ENCODE measurements at regions not wholly inside any gene's neighbourhood (a gene's known extent, or its start where the extent isn't known, plus 50 kb on each side); places are given as distances from the start of the nearest gene placed in this dataset.
"Not testable (repeated sequence)": the region's sequence is repeated elsewhere in the genome, so short reads cannot be mapped to it uniquely, and the experiment has no call there.

- intact Hi-C loops (cut with DNase I): no loop called here
- H3K27ac ChIP-seq: no peak overlapping the region
- DNase-seq (no peak), FAIRE-seq (no peak), ATAC-seq (no peak)
- WGBS, 2 donors: 34 to 90% methylated on average over 1 of the region's 1 CpG
- H3K36me3 ChIP-seq: no peaks in the 10 kb centered on the region
- no peaks in the 10 kb centered on the region for H3K27me3 ChIP-seq
- TF ChIP-seq CTCF (IDR thresholded peaks at IDR 0.05): no peak
- no peaks in the 10 kb centered on the region for H3K4me1 ChIP-seq
- H3K9me3 ChIP-seq: no peaks in the 10 kb centered on the region
- H3K4me3 ChIP-seq: no peak overlapping the region
Observed at GRCh38 chr5:56382896-56383295, 149.8 kb upstream of the ANKRD55 start.

GRCh38 chr5:56377573-56377972 is 144.4 kb upstream of the ANKRD55 start:
- TF ChIP-seq CTCF (IDR thresholded peaks at IDR 0.05): no peak
- Histone ChIP-seq H3K9me3 (no peaks in the 10 kb centered on the region), H3K27ac (no peak overlapping the region), H3K27me3 (no peaks in the 10 kb centered on the region), H3K36me3 (no peaks in the 10 kb centered on the region), H3K4me3 (no peak overlapping the region), H3K4me1 (no peaks in the 10 kb centered on the region)
- FAIRE-seq (no peak), ATAC-seq (no peak), DNase-seq (no peak)
- intact Hi-C loops (cut with DNase I): no loop called here

- intact Hi-C loops (cut with DNase I): no loop called here
Observed at GRCh38 chr5:56376128-56376527, 143.0 kb upstream of the ANKRD55 start.

GRCh38 chr5:56375011-56375410 is 141.9 kb upstream of the ANKRD55 start:
- Histone ChIP-seq H3K36me3 (no peaks in the 10 kb centered on the region), H3K27me3 (no peaks in the 10 kb centered on the region), H3K9me3 (no peaks in the 10 kb centered on the region), H3K27ac (peak overlapping the region in 2 of 4 donors; percentile 11 to 35), H3K4me3 (no peak overlapping the region), H3K4me1 (no peaks in the 10 kb centered on the region)
- ATAC-seq (peak; percentile 92 to 99 (median 97)), FAIRE-seq (no peak), DNase-seq (peak in 4 of 6 donors; percentile 54 to 69 (median 60))
- 6 to 13% methylated on average over 5 of the region's 5 CpGs for WGBS, 2 donors
- TF ChIP-seq CTCF (IDR thresholded peaks at IDR 0.05): no peak
- intact Hi-C loops (cut with DNase I): no loop called here

More at GRCh38 chr5:56376128-56376527, 143.0 kb upstream of the ANKRD55 start:
- no peak overlapping the region for H3K4me3 ChIP-seq
- DNase-seq (no peak), FAIRE-seq (no peak), ATAC-seq (no peak)
- no peak for TF ChIP-seq CTCF (IDR thresholded peaks at IDR 0.05)
- no peaks in the 10 kb centered on the region for H3K27me3 ChIP-seq
- H3K36me3 ChIP-seq: no peaks in the 10 kb centered on the region
- H3K9me3 ChIP-seq: no peaks in the 10 kb centered on the region
- no peaks in the 10 kb centered on the region for H3K4me1 ChIP-seq
- no peak overlapping the region for H3K27ac ChIP-seq
- 97 to 100% methylated on average over 2 of the region's 2 CpGs for whole genome bisulfite sequencing, 2 donors

GRCh38 chr5:56372491-56372890 is 139.4 kb upstream of the ANKRD55 start:
- H3K27ac ChIP-seq; DNase-seq; FAIRE-seq; H3K36me3 ChIP-seq; ATAC-seq; H3K4me3 ChIP-seq; H3K4me1 ChIP-seq; intact Hi-C loops (cut with DNase I); H3K27me3 ChIP-seq; H3K9me3 ChIP-seq: not testable (repeated sequence)
- 90 to 100% methylated on average over 5 to 31 of the region's 31 CpGs for WGBS, 2 donors
